SU-DHL-6 (cell line): ENCODE measurements at regions not wholly inside any gene's neighbourhood (a gene's known extent, or its start where the extent isn't known, plus 50 kb on each side); places are given as distances from the start of the nearest gene placed in this dataset.

ENCODE experiments used
- CTCF ChIP-seq: fragments of 200-600 bp; sonication (generic); IDR thresholded peaks from one replicate; pipeline ENCODE4 v1.5.1; 2017; ENCODE audit warnings: antibody characterized with exemption, mild to moderate bottlenecking, low read length, moderate library complexity; ENCODE audit not compliant: insufficient read depth, poor library complexity, severe bottlenecking
- EZH2phosphoT487 ChIP-seq: fragments of 200-600 bp; sonication (generic), shearing (Covaris generic); conservative IDR thresholded peaks from 2 replicates; pipeline ENCODE4 v1.6.1; 2018; ENCODE audit warnings: mild to moderate bottlenecking, antibody characterized with exemption, low read length, moderate library complexity, mixed read lengths

- TF ChIP-seq CTCF (no peak), EZH2phosphoT487 (no peak)
Observed at GRCh38 chr17:53471514-53471913, 351.2 kb upstream of the KIF2B start.
